ENCODE measurements at regions not wholly inside any gene's neighbourhood (a gene's known extent, or its start where the extent isn't known, plus 50 kb on each side); places are given as distances from the start of the nearest gene placed in this dataset.

- TF ChIP-seq CTCF (IDR thresholded peaks at IDR 0.05), result no peak
- TF ChIP-seq POLR2AphosphoS5 (IDR thresholded peaks at IDR 0.05), result no peak
Observed at GRCh38 chr6:22899426-22899825, 330.1 kb downstream of the HDGFL1 start.

Measured in stomach (tissue), 4 donors.